ENCODE measurements at regions not wholly inside any gene's neighbourhood (a gene's known extent, or its start where the extent isn't known, plus 50 kb on each side); places are given as distances from the start of the nearest gene placed in this dataset.

- Histone ChIP-seq H3K4me1 (ENCODE audit: insufficient read depth, low read length) (no peaks in the 10 kb centered on the region), H3K36me3 (replicated peaks in 1 of 2; ENCODE audit: control insufficient read depth in 1 of 2, insufficient read depth in 2 of 2, low read length in 2 of 2) (no peaks in the 10 kb centered on the region), H3K79me2 (ENCODE audit: insufficient read depth, low read length) (no peaks in the 10 kb centered on the region), H3K9ac (ENCODE audit: insufficient read depth, low read depth, low read length) (no peak overlapping the region), H3K9me3 (ENCODE audit: low read length) (peaks cover 86% of the 10 kb centered on the region), H3K27me3 (ENCODE audit: control insufficient read depth in 1 of 2, insufficient read depth in 2 of 2, low read length in 2 of 2) (no peaks in the 10 kb centered on the region), H3K4me2 (ENCODE audit: low read depth, low read length) (no peak overlapping the region), H3K4me3 (replicated peaks in 1 of 3; ENCODE audit: insufficient read depth in 1 of 3, low read depth in 2 of 3, low read length in 3 of 3) (no peak overlapping the region), H4K20me1 (ENCODE audit: insufficient read depth, low read length) (no peaks in the 10 kb centered on the region), H2AFZ (ENCODE audit: low read length) (no peak overlapping the region), H3K27ac (ENCODE audit: extremely low read length, insufficient read depth, low read length) (no peak overlapping the region)
- no peak for FAIRE-seq
- 14% methylated on average over 4 of the region's 4 CpGs for whole genome bisulfite sequencing (ENCODE audit: low lambda C conversion rate)
- no TSS peak for BruUV-seq (replicated peaks)
- intact Hi-C loops (cut with micrococcal nuclease; ENCODE audit: unreplicated experiment) (no loop called here), in situ Hi-C loops (cut with HindIII; ENCODE audit: extremely low pct_ligation_motif_present, low pct_unique_long_range_greater_than_20kb) (no loop called here)
- DNase-seq (ENCODE audit: low spot score): no peak
- ChIA-PET CTCF (ENCODE audit: low intra/inter-chr PET ratio, low total read pairs) (no interaction called here), POLR2A (no interaction called here)
- no peak for ATAC-seq
- TF ChIP-seq TERF1 (CRISPR knock-in tag; IDR thresholded peaks at IDR 0.05): no peak
Observed at GRCh38 chr1:238006779-238007178, 116.1 kb upstream of the ZP4 start.

DNA sequence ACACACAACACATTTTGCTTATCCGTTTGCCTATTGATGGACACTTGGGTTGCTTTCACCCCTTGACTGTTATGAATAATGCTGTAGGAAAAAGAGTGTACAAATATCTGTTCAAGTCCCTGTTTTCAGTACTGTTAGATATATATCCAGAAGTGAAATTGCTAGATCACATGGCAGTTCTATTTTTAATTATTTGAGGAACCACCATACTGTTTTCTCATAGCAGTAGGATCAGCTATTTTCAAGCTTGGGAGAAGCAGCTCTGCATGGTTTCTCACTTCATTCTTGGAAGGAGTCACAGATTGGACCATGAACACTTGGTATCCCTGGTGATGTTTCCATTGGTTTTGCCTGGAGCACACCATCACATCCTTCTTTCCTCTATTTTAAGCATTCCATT, 114.4 kb upstream of the ZP4 start:
- H3K27me3 ChIP-seq (ENCODE audit: control insufficient read depth in 1 of 2, insufficient read depth in 2 of 2, low read length in 2 of 2): no peaks in the 10 kb centered on the region
- no peak for DNase-seq (ENCODE audit: low spot score)
- no peak overlapping the region for H3K4me3 ChIP-seq (replicated peaks in 1 of 3; ENCODE audit: insufficient read depth in 1 of 3, low read depth in 2 of 3, low read length in 3 of 3)
- H3K79me2 ChIP-seq (ENCODE audit: insufficient read depth, low read length): no peaks in the 10 kb centered on the region
- ChIA-PET CTCF (ENCODE audit: low intra/inter-chr PET ratio, low total read pairs) (no interaction called here), POLR2A (no interaction called here)
- H3K36me3 ChIP-seq (replicated peaks in 1 of 2; ENCODE audit: control insufficient read depth in 1 of 2, insufficient read depth in 2 of 2, low read length in 2 of 2): no peaks in the 10 kb centered on the region
- ATAC-seq: no peak
- peaks cover 86% of the 10 kb centered on the region for H3K9me3 ChIP-seq (ENCODE audit: low read length)
- H3K9ac ChIP-seq (ENCODE audit: insufficient read depth, low read depth, low read length): no peak overlapping the region
- FAIRE-seq: no peak
- no TSS peak for BruUV-seq (replicated peaks)
- no peaks in the 10 kb centered on the region for H3K4me1 ChIP-seq (ENCODE audit: insufficient read depth, low read length)
- no peak overlapping the region for H2AFZ ChIP-seq (ENCODE audit: low read length)
- WGBS (ENCODE audit: low lambda C conversion rate): 0% methylated on average over 1 of the region's 1 CpG
- H3K4me2 ChIP-seq (ENCODE audit: low read depth, low read length): no peak overlapping the region
- intact Hi-C loops (cut with micrococcal nuclease; ENCODE audit: unreplicated experiment) (no loop called here), in situ Hi-C loops (cut with HindIII; ENCODE audit: extremely low pct_ligation_motif_present, low pct_unique_long_range_greater_than_20kb) (no loop called here)
- H3K27ac ChIP-seq (ENCODE audit: extremely low read length, insufficient read depth, low read length): no peak overlapping the region
- TF ChIP-seq RNF2 (conservative IDR thresholded peaks at IDR 0.05; ENCODE audit: low read depth) (no peak), HNRNPK (IDR thresholded peaks at IDR 0.05; ENCODE audit: low read depth, low read length, poor library complexity, severe bottlenecking) (no peak), ZNF713 (CRISPR knock-in tag; IDR thresholded peaks at IDR 0.05) (no peak), ZNF749 (CRISPR knock-in tag; IDR thresholded peaks at IDR 0.05; ENCODE audit: borderline replicate concordance) (no peak), JUN (CRISPR knock-in tag; IDR thresholded peaks at IDR 0.05) (no peak), AKAP8 (CRISPR knock-in tag; IDR thresholded peaks at IDR 0.05) (no peak), NFRKB (IDR thresholded peaks at IDR 0.05) (no peak)
- H4K20me1 ChIP-seq (ENCODE audit: insufficient read depth, low read length): no peaks in the 10 kb centered on the region
